ENCODE measurements at regions not wholly inside any gene's neighbourhood (a gene's known extent, or its start where the extent isn't known, plus 50 kb on each side); places are given as distances from the start of the nearest gene placed in this dataset.
"Not testable (repeated sequence)": the region's sequence is repeated elsewhere in the genome, so short reads cannot be mapped to it uniquely, and the experiment has no call there.

- TF ChIP-seq, protein P1, sequence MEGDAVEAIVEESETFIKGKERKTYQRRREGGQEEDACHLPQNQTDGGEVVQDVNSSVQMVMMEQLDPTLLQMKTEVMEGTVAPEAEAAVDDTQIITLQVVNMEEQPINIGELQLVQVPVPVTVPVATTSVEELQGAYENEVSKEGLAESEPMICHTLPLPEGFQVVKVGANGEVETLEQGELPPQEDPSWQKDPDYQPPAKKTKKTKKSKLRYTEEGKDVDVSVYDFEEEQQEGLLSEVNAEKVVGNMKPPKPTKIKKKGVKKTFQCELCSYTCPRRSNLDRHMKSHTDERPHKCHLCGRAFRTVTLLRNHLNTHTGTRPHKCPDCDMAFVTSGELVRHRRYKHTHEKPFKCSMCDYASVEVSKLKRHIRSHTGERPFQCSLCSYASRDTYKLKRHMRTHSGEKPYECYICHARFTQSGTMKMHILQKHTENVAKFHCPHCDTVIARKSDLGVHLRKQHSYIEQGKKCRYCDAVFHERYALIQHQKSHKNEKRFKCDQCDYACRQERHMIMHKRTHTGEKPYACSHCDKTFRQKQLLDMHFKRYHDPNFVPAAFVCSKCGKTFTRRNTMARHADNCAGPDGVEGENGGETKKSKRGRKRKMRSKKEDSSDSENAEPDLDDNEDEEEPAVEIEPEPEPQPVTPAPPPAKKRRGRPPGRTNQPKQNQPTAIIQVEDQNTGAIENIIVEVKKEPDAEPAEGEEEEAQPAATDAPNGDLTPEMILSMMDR (conservative IDR thresholded peaks at IDR 0.05 in 1 of 2, IDR thresholded peaks at IDR 0.05 in 1 of 2; ENCODE audit: extremely low read depth in 1 of 2, insufficient read depth in 1 of 2, low read depth in 1 of 2, low read length in 2 of 2), result not testable (repeated sequence)
- TF ChIP-seq EZH2 (IDR thresholded peaks at IDR 0.05; ENCODE audit: borderline replicate concordance, low read length), result not testable (repeated sequence)
These were observed 131.7 kb downstream of the KCNA5 start for GRCh38 chr12:5175415-5175814.
